ENCODE measurements at regions not wholly inside any gene's neighbourhood (a gene's known extent, or its start where the extent isn't known, plus 50 kb on each side); places are given as distances from the start of the nearest gene placed in this dataset.

DNA sequence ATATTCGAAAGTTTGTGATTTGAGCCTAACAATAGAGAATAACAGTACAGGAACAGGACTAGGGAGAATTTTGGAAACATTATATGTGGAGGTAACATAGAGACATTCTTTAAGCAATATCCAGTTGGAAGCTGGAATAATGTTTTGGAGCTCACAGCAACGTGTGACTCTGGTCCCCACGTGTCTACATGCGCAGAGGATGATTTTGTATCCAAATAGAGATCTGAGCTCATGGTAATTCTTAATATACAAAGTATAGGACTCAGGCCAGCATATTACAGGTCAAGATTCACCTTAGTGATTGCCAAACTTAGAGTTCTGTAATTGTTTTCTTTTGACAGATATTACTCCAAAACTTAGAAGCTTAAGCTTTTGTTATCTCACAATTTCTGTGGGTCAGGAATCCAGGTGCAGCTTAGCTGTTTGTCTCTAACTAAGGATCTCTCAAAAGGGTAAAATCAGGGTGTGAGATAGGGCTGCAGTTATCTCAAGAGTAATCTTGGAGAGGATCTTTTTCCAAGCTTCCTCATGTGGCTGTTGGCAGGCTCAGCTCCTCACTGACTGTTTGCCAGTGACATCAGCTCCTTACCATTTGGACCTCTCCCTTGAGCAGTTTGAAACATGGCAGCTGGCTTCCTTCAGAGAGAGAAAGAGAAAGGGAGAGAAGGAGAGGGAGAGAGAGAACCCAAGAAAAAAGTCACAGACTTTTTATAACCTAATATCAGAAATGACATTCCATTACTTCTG lies 272.0 kb upstream of the ZNF462 start:
- TF ChIP-seq EZH2 (IDR thresholded peaks at IDR 0.05; ENCODE audit: low read length) = no peak
- TF ChIP-seq, protein P1, sequence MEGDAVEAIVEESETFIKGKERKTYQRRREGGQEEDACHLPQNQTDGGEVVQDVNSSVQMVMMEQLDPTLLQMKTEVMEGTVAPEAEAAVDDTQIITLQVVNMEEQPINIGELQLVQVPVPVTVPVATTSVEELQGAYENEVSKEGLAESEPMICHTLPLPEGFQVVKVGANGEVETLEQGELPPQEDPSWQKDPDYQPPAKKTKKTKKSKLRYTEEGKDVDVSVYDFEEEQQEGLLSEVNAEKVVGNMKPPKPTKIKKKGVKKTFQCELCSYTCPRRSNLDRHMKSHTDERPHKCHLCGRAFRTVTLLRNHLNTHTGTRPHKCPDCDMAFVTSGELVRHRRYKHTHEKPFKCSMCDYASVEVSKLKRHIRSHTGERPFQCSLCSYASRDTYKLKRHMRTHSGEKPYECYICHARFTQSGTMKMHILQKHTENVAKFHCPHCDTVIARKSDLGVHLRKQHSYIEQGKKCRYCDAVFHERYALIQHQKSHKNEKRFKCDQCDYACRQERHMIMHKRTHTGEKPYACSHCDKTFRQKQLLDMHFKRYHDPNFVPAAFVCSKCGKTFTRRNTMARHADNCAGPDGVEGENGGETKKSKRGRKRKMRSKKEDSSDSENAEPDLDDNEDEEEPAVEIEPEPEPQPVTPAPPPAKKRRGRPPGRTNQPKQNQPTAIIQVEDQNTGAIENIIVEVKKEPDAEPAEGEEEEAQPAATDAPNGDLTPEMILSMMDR (optimal IDR thresholded peaks at IDR 0.05 in 1 of 3, IDR thresholded peaks at IDR 0.05 in 1 of 3, conservative IDR thresholded peaks at IDR 0.05 in 1 of 3; ENCODE audit: extremely low read depth in 1 of 3, insufficient read depth in 2 of 3, low read length in 3 of 3) = no peak
- H3K36me3 ChIP-seq (ENCODE audit: control insufficient read depth in 2 of 2, extremely low read depth in 1 of 2, insufficient read depth in 2 of 2, low read length in 2 of 2) = no peaks in the 10 kb centered on the region
- H2AFZ ChIP-seq (ENCODE audit: control insufficient read depth, low read length) = peak overlapping the region; percentile 42
- H3K9me1 ChIP-seq (ENCODE audit: control insufficient read depth, extremely low read depth, insufficient read depth, low read length) = no peaks in the 10 kb centered on the region
- no peaks in the 10 kb centered on the region for H4K20me1 ChIP-seq (ENCODE audit: control insufficient read depth, extremely low read depth, insufficient read depth, low read length)
- dilution Hi-C loops (cut with MboI; ENCODE audit: extremely low pct_ligation_motif_present, low sequenced_read_pairs) = loop anchor here (25.0 kb wide), 1 partner anchor 271 kb away; the partner anchor contains the start of gene ZNF462
- DNase-seq (ENCODE audit: low read depth, low spot score) = no peak
- H3K4me2 ChIP-seq (ENCODE audit: control insufficient read depth, extremely low read depth, insufficient read depth, low read depth, low read length) = no peak overlapping the region
- no peak overlapping the region for H3K27ac ChIP-seq (ENCODE audit: control insufficient read depth, insufficient read depth, low read length)
- no peak overlapping the region for H3K9ac ChIP-seq (ENCODE audit: control insufficient read depth, extremely low read depth, insufficient read depth, low read length)
- H3K79me2 ChIP-seq (ENCODE audit: control insufficient read depth, insufficient read depth, low read length) = no peaks in the 10 kb centered on the region
- H3K27me3 ChIP-seq (ENCODE audit: control insufficient read depth, extremely low read depth, insufficient read depth, low read length) = no peaks in the 10 kb centered on the region
- H3K4me3 ChIP-seq (ENCODE audit: control insufficient read depth in 2 of 3, extremely low read depth in 1 of 3, insufficient read depth in 2 of 3, low read depth in 1 of 3, low read length in 3 of 3) = no peak overlapping the region
- H3K9me3 ChIP-seq (ENCODE audit: control insufficient read depth, low read depth, low read length) = no peaks in the 10 kb centered on the region
- peaks cover 41% of the 10 kb centered on the region for H3K4me1 ChIP-seq (ENCODE audit: control insufficient read depth, extremely low read depth, insufficient read depth, low read length)
- FAIRE-seq = peak; percentile 9

DNA sequence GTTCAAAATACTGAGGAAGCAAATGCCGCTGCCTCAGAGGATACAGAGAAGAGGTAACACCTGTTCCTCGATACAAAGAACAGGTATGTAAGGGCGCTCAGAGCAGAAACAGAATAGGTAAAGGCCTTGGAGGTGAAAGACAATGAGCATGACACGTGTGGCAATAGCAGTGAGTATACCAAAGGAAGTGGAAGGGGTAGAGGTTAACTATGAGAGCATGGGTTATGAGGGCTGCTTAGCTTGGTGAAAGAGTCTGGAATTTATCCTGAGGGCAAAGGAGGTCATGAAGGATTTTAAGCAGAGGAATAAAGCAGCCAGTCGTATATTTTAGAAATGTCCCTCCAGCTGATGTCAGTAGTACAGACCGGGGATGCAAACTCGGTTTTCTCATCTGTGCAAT lies 269.8 kb upstream of the ZNF462 start:
- TF ChIP-seq, protein P1 (optimal IDR thresholded peaks at IDR 0.05 in 1 of 3, IDR thresholded peaks at IDR 0.05 in 1 of 3, conservative IDR thresholded peaks at IDR 0.05 in 1 of 3; ENCODE audit: extremely low read depth in 1 of 3, insufficient read depth in 2 of 3, low read length in 3 of 3) = no peak
- no peak for TF ChIP-seq EZH2 (IDR thresholded peaks at IDR 0.05; ENCODE audit: low read length)

More for the DNA sequence above, 269.8 kb upstream of the ZNF462 start:
- dilution Hi-C loops (cut with MboI; ENCODE audit: extremely low pct_ligation_motif_present, low sequenced_read_pairs) = loop anchor here (25.0 kb wide), 1 partner anchor 269 kb away; the partner anchor contains the start of gene ZNF462
- Histone ChIP-seq H3K79me2 (ENCODE audit: control insufficient read depth, insufficient read depth, low read length) (no peaks in the 10 kb centered on the region), H3K4me3 (ENCODE audit: control insufficient read depth in 2 of 3, extremely low read depth in 1 of 3, insufficient read depth in 2 of 3, low read depth in 1 of 3, low read length in 3 of 3) (no peak overlapping the region), H2AFZ (ENCODE audit: control insufficient read depth, low read length) (no peak overlapping the region), H3K9ac (ENCODE audit: control insufficient read depth, extremely low read depth, insufficient read depth, low read length) (no peak overlapping the region), H3K9me3 (ENCODE audit: control insufficient read depth, low read depth, low read length) (no peaks in the 10 kb centered on the region), H3K27me3 (ENCODE audit: control insufficient read depth, extremely low read depth, insufficient read depth, low read length) (no peaks in the 10 kb centered on the region), H3K9me1 (ENCODE audit: control insufficient read depth, extremely low read depth, insufficient read depth, low read length) (no peaks in the 10 kb centered on the region), H4K20me1 (ENCODE audit: control insufficient read depth, extremely low read depth, insufficient read depth, low read length) (no peaks in the 10 kb centered on the region), H3K4me2 (ENCODE audit: control insufficient read depth, extremely low read depth, insufficient read depth, low read depth, low read length) (no peak overlapping the region), H3K36me3 (ENCODE audit: control insufficient read depth in 2 of 2, extremely low read depth in 1 of 2, insufficient read depth in 2 of 2, low read length in 2 of 2) (no peaks in the 10 kb centered on the region), H3K27ac (ENCODE audit: control insufficient read depth, insufficient read depth, low read length) (no peak overlapping the region), H3K4me1 (ENCODE audit: control insufficient read depth, extremely low read depth, insufficient read depth, low read length) (peaks cover 26% of the 10 kb centered on the region)
- FAIRE-seq (peak; percentile 32), DNase-seq (ENCODE audit: low read depth, low spot score) (no peak)
